ENCODE measurements at regions not wholly inside any gene's neighbourhood (a gene's known extent, or its start where the extent isn't known, plus 50 kb on each side); places are given as distances from the start of the nearest gene placed in this dataset.
A peak's percentile ranks its signal among the peaks of the same experiment; 100 is the strongest.

- Histone ChIP-seq H4K20me1 (ENCODE audit: insufficient read depth, low read depth, low read length) (no peaks in the 10 kb centered on the region), H3K27ac (ENCODE audit: low read length) (no peak overlapping the region), H3K27me3 (ENCODE audit: low read length) (no peaks in the 10 kb centered on the region), H3K4me3 (ENCODE audit: low read length) (no peak overlapping the region), H3K9me3 (ENCODE audit: low read length) (no peaks in the 10 kb centered on the region), H2AFZ (ENCODE audit: low read length) (no peak overlapping the region), H3K4me2 (ENCODE audit: low read depth, low read length, poor library complexity, severe bottlenecking) (no peak overlapping the region), H3K9ac (ENCODE audit: low read length) (no peak overlapping the region), H3K36me3 (ENCODE audit: insufficient read depth, low read length) (no peaks in the 10 kb centered on the region), H3K79me2 (ENCODE audit: low read length) (no peaks in the 10 kb centered on the region), H3K9me2 (replicated peaks; ENCODE audit: insufficient read depth, low read length) (no peaks in the 10 kb centered on the region), H3K4me1 (ENCODE audit: low read length) (no peaks in the 10 kb centered on the region)
- no peak for DNase-seq
These were observed 120.2 kb upstream of the RFLNA start for GRCh38 chr12:124174451-124175348.

- Histone ChIP-seq H3K9me2 (replicated peaks; ENCODE audit: insufficient read depth, low read length) (no peaks in the 10 kb centered on the region), H4K20me1 (ENCODE audit: insufficient read depth, low read depth, low read length) (no peaks in the 10 kb centered on the region), H3K9me3 (ENCODE audit: low read length) (no peaks in the 10 kb centered on the region), H3K9ac (ENCODE audit: low read length) (no peak overlapping the region), H3K4me3 (ENCODE audit: low read length) (no peak overlapping the region), H3K27ac (ENCODE audit: low read length) (no peak overlapping the region), H3K36me3 (ENCODE audit: insufficient read depth, low read length) (no peaks in the 10 kb centered on the region), H3K27me3 (ENCODE audit: low read length) (no peaks in the 10 kb centered on the region), H2AFZ (ENCODE audit: low read length) (no peak overlapping the region), H3K79me2 (ENCODE audit: low read length) (no peaks in the 10 kb centered on the region), H3K4me2 (ENCODE audit: low read depth, low read length, poor library complexity, severe bottlenecking) (no peak overlapping the region), H3K4me1 (ENCODE audit: low read length) (no peaks in the 10 kb centered on the region)
- no peak for DNase-seq
These were observed 119.2 kb upstream of the RFLNA start for GRCh38 chr12:124175704-124176103.

DNA sequence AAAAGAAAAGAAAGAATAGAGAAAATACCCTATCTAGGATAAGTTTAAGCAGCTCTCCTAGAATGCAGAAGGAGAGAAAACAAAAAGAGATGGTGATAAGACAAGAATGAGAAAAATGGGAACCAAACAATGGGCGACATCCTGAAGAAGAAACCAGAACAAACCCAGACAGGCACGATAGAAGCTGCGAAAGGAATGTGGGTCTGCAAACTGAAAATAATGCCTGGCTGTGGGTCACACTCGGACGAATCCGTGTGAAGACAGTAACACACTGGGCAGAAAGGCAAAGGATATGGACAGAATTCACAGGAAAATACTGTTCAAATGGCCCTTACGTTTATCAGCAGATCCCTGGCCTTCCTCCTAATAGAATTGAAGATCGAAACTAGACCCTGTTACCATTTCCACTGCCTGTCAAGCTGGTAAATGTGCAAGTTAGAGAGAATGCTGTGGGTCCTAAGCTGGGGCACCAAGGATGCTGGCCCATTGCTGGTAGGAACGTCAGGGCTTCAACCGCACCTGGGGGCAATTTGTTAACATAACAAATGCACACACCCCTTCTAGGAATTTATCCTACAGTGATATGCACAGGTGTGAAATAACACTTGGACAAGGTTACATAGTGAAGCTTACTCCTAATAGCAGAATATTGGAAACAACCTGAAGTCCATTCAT is 117.5 kb upstream of the RFLNA start:
- Histone ChIP-seq H4K20me1 (ENCODE audit: insufficient read depth, low read depth, low read length) (no peaks in the 10 kb centered on the region), H3K36me3 (ENCODE audit: insufficient read depth, low read length) (no peaks in the 10 kb centered on the region), H3K9me2 (replicated peaks; ENCODE audit: insufficient read depth, low read length) (no peaks in the 10 kb centered on the region), H3K4me2 (ENCODE audit: low read depth, low read length, poor library complexity, severe bottlenecking) (no peak overlapping the region), H2AFZ (ENCODE audit: low read length) (no peak overlapping the region), H3K27me3 (ENCODE audit: low read length) (no peaks in the 10 kb centered on the region), H3K9me3 (ENCODE audit: low read length) (no peaks in the 10 kb centered on the region), H3K79me2 (ENCODE audit: low read length) (no peaks in the 10 kb centered on the region), H3K9ac (ENCODE audit: low read length) (no peak overlapping the region), H3K27ac (ENCODE audit: low read length) (no peak overlapping the region), H3K4me3 (ENCODE audit: low read length) (no peak overlapping the region), H3K4me1 (ENCODE audit: low read length) (no peaks in the 10 kb centered on the region)
- no peak for DNase-seq

- H3K4me3 ChIP-seq (ENCODE audit: low read length) = no peak overlapping the region
- no peaks in the 10 kb centered on the region for H3K27me3 ChIP-seq (ENCODE audit: low read length)
- no peak overlapping the region for H3K27ac ChIP-seq (ENCODE audit: low read length)
- H2AFZ ChIP-seq (ENCODE audit: low read length) = no peak overlapping the region
- no peaks in the 10 kb centered on the region for H3K79me2 ChIP-seq (ENCODE audit: low read length)
- H3K4me1 ChIP-seq (ENCODE audit: low read length) = no peaks in the 10 kb centered on the region
- no peaks in the 10 kb centered on the region for H3K36me3 ChIP-seq (ENCODE audit: insufficient read depth, low read length)
- no peaks in the 10 kb centered on the region for H4K20me1 ChIP-seq (ENCODE audit: insufficient read depth, low read depth, low read length)
- H3K9ac ChIP-seq (ENCODE audit: low read length) = no peak overlapping the region
- no peaks in the 10 kb centered on the region for H3K9me2 ChIP-seq (replicated peaks; ENCODE audit: insufficient read depth, low read length)
- no peaks in the 10 kb centered on the region for H3K9me3 ChIP-seq (ENCODE audit: low read length)
- no peak overlapping the region for H3K4me2 ChIP-seq (ENCODE audit: low read depth, low read length, poor library complexity, severe bottlenecking)
- no peak for DNase-seq
These were observed 117.0 kb upstream of the RFLNA start for GRCh38 chr12:124177951-124178316.

- Histone ChIP-seq H3K9me2 (replicated peaks; ENCODE audit: insufficient read depth, low read length) (no peaks in the 10 kb centered on the region), H3K79me2 (ENCODE audit: low read length) (no peaks in the 10 kb centered on the region), H4K20me1 (ENCODE audit: insufficient read depth, low read depth, low read length) (no peaks in the 10 kb centered on the region), H3K4me2 (ENCODE audit: low read depth, low read length, poor library complexity, severe bottlenecking) (no peak overlapping the region), H3K4me1 (ENCODE audit: low read length) (no peaks in the 10 kb centered on the region), H3K36me3 (ENCODE audit: insufficient read depth, low read length) (no peaks in the 10 kb centered on the region), H3K4me3 (ENCODE audit: low read length) (no peak overlapping the region), H2AFZ (ENCODE audit: low read length) (no peak overlapping the region), H3K27ac (ENCODE audit: low read length) (no peak overlapping the region), H3K9ac (ENCODE audit: low read length) (no peak overlapping the region), H3K27me3 (ENCODE audit: low read length) (no peaks in the 10 kb centered on the region), H3K9me3 (ENCODE audit: low read length) (no peaks in the 10 kb centered on the region)
- no peak for DNase-seq
These were observed 114.8 kb upstream of the RFLNA start for GRCh38 chr12:124179936-124180607.

DNA sequence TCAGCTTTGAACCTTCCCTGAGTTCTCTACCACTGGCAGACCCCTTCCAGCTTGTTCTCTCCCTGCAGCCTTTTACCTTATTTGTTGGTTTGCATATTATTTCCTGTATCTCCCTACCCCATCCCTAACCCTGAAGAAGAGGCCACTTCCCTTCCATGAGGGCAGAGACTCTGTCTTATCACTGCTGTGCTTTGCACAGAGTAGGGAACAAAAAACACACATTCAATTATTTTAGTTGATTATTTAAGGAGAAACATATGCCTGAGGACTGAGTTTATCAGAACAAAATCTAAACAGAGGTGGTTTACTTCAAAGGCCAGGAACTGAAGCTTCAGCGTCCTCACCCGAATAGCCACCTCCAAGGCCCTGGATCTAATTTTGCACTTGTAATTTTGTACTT is 111.7 kb upstream of the RFLNA start:
- Histone ChIP-seq H3K27me3 (ENCODE audit: low read length) (no peaks in the 10 kb centered on the region), H4K20me1 (ENCODE audit: insufficient read depth, low read depth, low read length) (no peaks in the 10 kb centered on the region), H2AFZ (ENCODE audit: low read length) (no peak overlapping the region), H3K4me3 (ENCODE audit: low read length) (no peak overlapping the region), H3K36me3 (ENCODE audit: insufficient read depth, low read length) (no peaks in the 10 kb centered on the region), H3K9me3 (ENCODE audit: low read length) (no peaks in the 10 kb centered on the region), H3K9ac (ENCODE audit: low read length) (no peak overlapping the region), H3K4me1 (ENCODE audit: low read length) (no peaks in the 10 kb centered on the region), H3K4me2 (ENCODE audit: low read depth, low read length, poor library complexity, severe bottlenecking) (no peak overlapping the region), H3K9me2 (replicated peaks; ENCODE audit: insufficient read depth, low read length) (no peaks in the 10 kb centered on the region), H3K27ac (ENCODE audit: low read length) (no peak overlapping the region), H3K79me2 (ENCODE audit: low read length) (no peaks in the 10 kb centered on the region)
- peak; percentile 31 for DNase-seq

GRCh38 chr12:124184456-124184855 is 110.4 kb upstream of the RFLNA start:
- Histone ChIP-seq H3K36me3 (ENCODE audit: insufficient read depth, low read length) (no peaks in the 10 kb centered on the region), H3K27ac (ENCODE audit: low read length) (no peak overlapping the region), H3K79me2 (ENCODE audit: low read length) (no peaks in the 10 kb centered on the region), H3K27me3 (ENCODE audit: low read length) (no peaks in the 10 kb centered on the region), H3K4me2 (ENCODE audit: low read depth, low read length, poor library complexity, severe bottlenecking) (no peak overlapping the region), H3K9me2 (replicated peaks; ENCODE audit: insufficient read depth, low read length) (no peaks in the 10 kb centered on the region), H3K4me3 (ENCODE audit: low read length) (no peak overlapping the region), H4K20me1 (ENCODE audit: insufficient read depth, low read depth, low read length) (no peaks in the 10 kb centered on the region), H3K4me1 (ENCODE audit: low read length) (no peaks in the 10 kb centered on the region), H3K9me3 (ENCODE audit: low read length) (no peaks in the 10 kb centered on the region), H2AFZ (ENCODE audit: low read length) (no peak overlapping the region), H3K9ac (ENCODE audit: low read length) (no peak overlapping the region)
- DNase-seq = peak; percentile 41

GRCh38 chr12:124185971-124186686 is 108.8 kb upstream of the RFLNA start:
- DNase-seq = no peak
- no peak overlapping the region for H3K9ac ChIP-seq (ENCODE audit: low read length)

More at GRCh38 chr12:124185971-124186686, 108.8 kb upstream of the RFLNA start:
- Histone ChIP-seq H3K27me3 (ENCODE audit: low read length) (no peaks in the 10 kb centered on the region), H3K9me3 (ENCODE audit: low read length) (no peaks in the 10 kb centered on the region), H3K79me2 (ENCODE audit: low read length) (no peaks in the 10 kb centered on the region), H2AFZ (ENCODE audit: low read length) (no peak overlapping the region), H3K36me3 (ENCODE audit: insufficient read depth, low read length) (no peaks in the 10 kb centered on the region), H3K4me2 (ENCODE audit: low read depth, low read length, poor library complexity, severe bottlenecking) (no peak overlapping the region), H3K4me3 (ENCODE audit: low read length) (no peak overlapping the region), H3K27ac (ENCODE audit: low read length) (no peak overlapping the region), H3K9me2 (replicated peaks; ENCODE audit: insufficient read depth, low read length) (no peaks in the 10 kb centered on the region), H3K4me1 (ENCODE audit: low read length) (no peaks in the 10 kb centered on the region), H4K20me1 (ENCODE audit: insufficient read depth, low read depth, low read length) (no peaks in the 10 kb centered on the region)

All from Karpas-422 (cell line).